Right lobe of liver (tissue), 6 donors: ENCODE measurements at regions not wholly inside any gene's neighbourhood (a gene's known extent, or its start where the extent isn't known, plus 50 kb on each side); places are given as distances from the start of the nearest gene placed in this dataset.

Experiments
- ATAC-seq, 4 donors: fragments of 200-7000 bp; cut with Tn5 transposase; one replicate each; pipeline ENCODE4 v1.9.1; 2020; ENCODE audit warnings: mild to moderate bottlenecking in 4 of 4, moderate library complexity in 4 of 4
- DNase-seq, 3 donors: peaks; one replicate each; pipeline ENCODE4 v3.0.0-alpha.2; 2020
- H3K27ac ChIP-seq, 3 donors: fragments of 200-600 bp; one replicate each; pipeline ENCODE4 v1.8.0; 2022
- H3K27me3 ChIP-seq, 2 donors: fragments of 200-600 bp; one replicate each; pipeline ENCODE4 v1.8.0; 2022
- H3K36me3 ChIP-seq, 4 donors: fragments of 200-600 bp; sonication (generic) in 1 of 4; one replicate each; pipeline versions ENCODE4 v1.5.1 to v1.8.0; 2017 to 2022; ENCODE audit warnings: control low read depth in 1 of 4
- H3K4me1 ChIP-seq, 4 donors: fragments of 200-600 bp; sonication (generic) in 1 of 4; one replicate each; pipeline versions ENCODE4 v1.5.1 to v1.8.0; 2017 to 2022; ENCODE audit warnings: control low read depth in 1 of 4
- H3K4me3 ChIP-seq, 3 donors: fragments of 200-600 bp; one replicate each; pipeline ENCODE4 v1.8.0; 2022
- H3K9me3 ChIP-seq, 4 donors: fragments of 200-600 bp; sonication (generic) in 1 of 4; one replicate each; pipeline versions ENCODE4 v1.5.1 to v1.8.0; 2017 to 2022; ENCODE audit warnings: control low read depth in 1 of 4
- CTCF ChIP-seq, 4 donors: fragments of 200-600 bp in 3 of 4; fragments of 450-650 bp in 1 of 4; IDR thresholded peaks; one replicate each; pipeline versions ENCODE4 v1.5.1 to v1.8.0; 2016 to 2022; ENCODE audit warnings: antibody characterized with exemption in 4 of 4, mild to moderate bottlenecking in 2 of 4
- POLR2A ChIP-seq: fragments of 450-650 bp; IDR thresholded peaks from one replicate; pipeline ENCODE4 v1.6.1; 2017; ENCODE audit warnings: antibody characterized with exemption, mild to moderate bottlenecking
- WGBS: methylation state at CpG from one replicate; pipeline ENCODE4 v1.1.6; 2018; ENCODE audit warnings: low coverage, low lambda C conversion rate; ENCODE audit not compliant: insufficient coverage; ENCODE audit errors: missing lambda C conversion rate; 5-methylcytosine and 5-hydroxymethylcytosine counted together
- intact Hi-C, 2 donors: fragments of 100-400 bp; cut with DNase I; formaldehyde crosslinking; loops; one replicate each; pipeline versions ENCODE4 v1.11.2 to v1.14.1; 2022
- donor health status: DM: no; HTN: yes; CAD: no.
- donor health status: DM: no; HTN: no; CAD: no.
- donor health status: DM: no; HTN: no; CAD: no.
- donor health status: DM: no; HTN: yes; CAD: no.
- donor health status: DM: no; HTN: yes; CAD: no.

GRCh38 chr19:32168111-32168510 lies 177.3 kb upstream of the ZNF507 start:
- Histone ChIP-seq H3K9me3 (no peaks in the 10 kb centered on the region), H3K36me3 (no peaks in the 10 kb centered on the region), H3K4me3 (no peak overlapping the region), H3K4me1 (no peaks in the 10 kb centered on the region), H3K27me3 (no peaks in the 10 kb centered on the region), H3K27ac (no peak overlapping the region)
- TF ChIP-seq CTCF (IDR thresholded peaks at IDR 0.05) (no peak), POLR2A (no peak)
- WGBS = 33% methylated on average over 2 of the region's 4 CpGs
- DNase-seq (no peak), ATAC-seq (no peak)
- intact Hi-C loops = no loop called here

DNA sequence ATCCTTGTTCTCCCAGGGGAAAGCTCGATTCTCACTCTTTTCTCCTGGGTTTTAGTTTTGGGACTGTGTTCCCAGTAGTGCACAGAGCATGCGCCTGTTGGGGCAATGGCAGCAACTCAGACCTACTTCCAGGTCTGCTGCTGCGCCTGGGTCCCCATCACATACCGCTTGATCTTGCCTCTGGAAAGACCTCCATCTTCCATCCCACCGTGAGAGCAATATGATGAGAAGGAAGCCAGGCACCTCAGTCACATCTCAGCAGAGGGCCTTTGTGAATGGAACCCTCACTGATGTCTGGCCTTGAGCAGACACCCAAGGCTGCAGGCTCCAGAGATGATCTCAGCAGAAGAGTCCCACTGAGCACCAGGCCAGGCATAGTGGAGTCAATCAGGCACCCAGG lies 176.8 kb upstream of the ZNF507 start:
- no peaks in the 10 kb centered on the region for H3K4me1 ChIP-seq
- 60% methylated on average over 5 of the region's 5 CpGs for WGBS
- H3K36me3 ChIP-seq = no peaks in the 10 kb centered on the region
- H3K27me3 ChIP-seq = no peaks in the 10 kb centered on the region
- no peak for TF ChIP-seq CTCF (IDR thresholded peaks at IDR 0.05)
- no peak for TF ChIP-seq POLR2A
- no peaks in the 10 kb centered on the region for H3K9me3 ChIP-seq
- H3K4me3 ChIP-seq = no peak overlapping the region
- intact Hi-C loops = no loop called here
- ATAC-seq = no peak
- H3K27ac ChIP-seq = no peak overlapping the region
- no peak for DNase-seq

DNA sequence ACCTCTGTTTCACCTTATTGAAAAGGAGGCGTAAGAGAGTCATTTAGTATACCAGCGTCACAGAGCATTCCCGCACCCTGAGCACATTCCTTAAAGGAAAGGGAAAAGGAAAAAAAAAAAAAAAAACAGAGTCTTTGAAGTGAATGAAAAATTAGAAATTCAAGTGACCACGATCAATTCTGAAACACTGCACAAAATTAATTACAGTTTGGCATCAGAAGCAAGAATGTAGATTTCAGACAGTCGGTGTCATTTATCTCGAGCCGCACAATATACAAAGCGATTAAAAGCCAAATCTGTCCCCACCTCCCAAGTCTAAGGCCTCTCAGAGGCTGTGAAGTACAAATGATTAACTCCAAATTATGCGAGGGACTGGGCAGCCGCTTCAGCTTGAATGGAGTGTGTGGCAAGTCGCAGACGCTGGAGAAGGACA lies 173.7 kb upstream of the ZNF507 start:
- intact Hi-C loops = no loop called here
- no peak for DNase-seq
- H3K27ac ChIP-seq = no peak overlapping the region
- TF ChIP-seq CTCF (IDR thresholded peaks at IDR 0.05) (no peak), POLR2A (no peak)
- no peak overlapping the region for H3K4me3 ChIP-seq
- no peaks in the 10 kb centered on the region for H3K4me1 ChIP-seq
- no peak for ATAC-seq
- WGBS = 32% methylated on average over 11 of the region's 12 CpGs
- H3K36me3 ChIP-seq = no peaks in the 10 kb centered on the region
- H3K9me3 ChIP-seq = no peaks in the 10 kb centered on the region
- no peaks in the 10 kb centered on the region for H3K27me3 ChIP-seq

GRCh38 chr19:32172566-32173160 lies 172.7 kb upstream of the ZNF507 start:
- Histone ChIP-seq H3K9me3 (no peaks in the 10 kb centered on the region), H3K36me3 (no peaks in the 10 kb centered on the region), H3K27ac (no peak overlapping the region), H3K4me3 (no peak overlapping the region), H3K4me1 (no peaks in the 10 kb centered on the region), H3K27me3 (no peaks in the 10 kb centered on the region)
- DNase-seq (no peak), ATAC-seq (no peak)
- WGBS = 55% methylated on average over 5 of the region's 5 CpGs
- intact Hi-C loops = no loop called here
- TF ChIP-seq POLR2A (no peak), CTCF (IDR thresholded peaks at IDR 0.05) (no peak)

GRCh38 chr19:32173836-32174235 lies 171.6 kb upstream of the ZNF507 start:
- no peak for ATAC-seq
- 55% methylated on average over 1 of the region's 3 CpGs for WGBS
- Histone ChIP-seq H3K36me3 (no peaks in the 10 kb centered on the region), H3K27me3 (no peaks in the 10 kb centered on the region), H3K4me1 (no peaks in the 10 kb centered on the region), H3K9me3 (no peaks in the 10 kb centered on the region), H3K4me3 (no peak overlapping the region), H3K27ac (no peak overlapping the region)
- intact Hi-C loops = no loop called here
- no peak for DNase-seq
- TF ChIP-seq CTCF (IDR thresholded peaks at IDR 0.05) (no peak), POLR2A (no peak)
